HEK293 (cell line): ENCODE measurements at regions not wholly inside any gene's neighbourhood (a gene's known extent, or its start where the extent isn't known, plus 50 kb on each side); places are given as distances from the start of the nearest gene placed in this dataset.
"Not testable (repeated sequence)": the region's sequence is repeated elsewhere in the genome, so short reads cannot be mapped to it uniquely, and the experiment has no call there.

Source experiments
- CTCF ChIA-PET: fragments of 350-600 bp; formaldehyde crosslinking; extraction: SDS; loops from one replicate; lab custom pipeline; 2021; ENCODE audit warnings: antibody characterized with exemption; lab: Yijun Ruan, JAX
- POLR2A ChIA-PET: fragments of 300-600 bp; formaldehyde crosslinking; extraction: SDS; loops from one replicate; lab custom pipeline; 2020; ENCODE audit warnings: antibody characterized with exemption, inconsistent platforms; lab: Yijun Ruan, JAX
- H3K27ac ChIP-seq: fragments of 200-500 bp; sonication (Bioruptor generic); 2 replicates; pipeline ENCODE4 v1.5.1; 2014; ENCODE audit warnings: low read depth, low read length, control low read depth, inconsistent platforms; ENCODE audit errors: extremely low read depth
- H3K36me3 ChIP-seq, 2 experiments: fragments of 200-500 bp in 1 of 2; sonication (Bioruptor generic) in 1 of 2; 1 replicate in 1 of 2; 2 replicates in 1 of 2; pipeline ENCODE4 v1.5.1; 2014 to 2017; ENCODE audit warnings: inconsistent platforms in 2 of 2, low read length in 2 of 2; ENCODE audit not compliant: control insufficient read depth in 2 of 2, insufficient read depth in 1 of 2
- H3K4me1 ChIP-seq: fragments of 200-500 bp; sonication (Bioruptor generic); 2 replicates; pipeline ENCODE4 v1.5.1; 2014; ENCODE audit warnings: mild to moderate bottlenecking, low read length, inconsistent platforms; ENCODE audit not compliant: control insufficient read depth, insufficient read depth
- H3K4me3 ChIP-seq: 2 replicates; pipeline ENCODE4 v1.5.1; 2011; ENCODE audit warnings: low read depth, mild to moderate bottlenecking, control low read depth, low read length, moderate library complexity
- H3K9me3 ChIP-seq: fragments of 200-500 bp; sonication (Bioruptor generic); 2 replicates; pipeline ENCODE4 v1.5.1; 2014; ENCODE audit warnings: low read depth, low read length, inconsistent platforms; ENCODE audit not compliant: control insufficient read depth, insufficient read depth
- SP7 ChIP-seq: fragments of 450-650 bp; formaldehyde crosslinking; IDR thresholded peaks from 2 replicates; pipeline ENCODE4 v1.5.1; 2016; ENCODE audit warnings: missing biosample characterization, missing genetic modification characterization
- ZNF169 ChIP-seq: fragments of 450-650 bp; formaldehyde crosslinking; IDR thresholded peaks from 2 replicates; pipeline ENCODE4 v1.5.1; 2016; ENCODE audit warnings: missing biosample characterization, missing genetic modification characterization
- ZNF223 ChIP-seq: fragments of 450-650 bp; formaldehyde crosslinking; IDR thresholded peaks from 2 replicates; pipeline ENCODE4 v1.5.1; 2016; ENCODE audit warnings: missing biosample characterization, missing genetic modification characterization
- ZNF585B ChIP-seq: fragments of 450-650 bp; formaldehyde crosslinking; IDR thresholded peaks from 2 replicates; pipeline ENCODE4 v1.5.1; 2016; ENCODE audit warnings: missing biosample characterization, missing genetic modification characterization
- ZNF596 ChIP-seq: fragments of 450-650 bp; IDR thresholded peaks from 2 replicates; pipeline ENCODE4 v1.5.0; 2018; ENCODE audit warnings: missing biosample characterization, mild to moderate bottlenecking, missing genetic modification characterization, moderate library complexity
- TF ChIP-seq, protein P1 (sequence below): fragments of 450-650 bp; IDR thresholded peaks from 2 replicates; pipeline ENCODE4 v1.5.1; 2018; ENCODE audit warnings: missing biosample characterization, mild to moderate bottlenecking, missing genetic modification characterization
- TF ChIP-seq, protein P2 (sequence below): fragments of 450-650 bp; formaldehyde crosslinking; IDR thresholded peaks from 2 replicates; pipeline ENCODE4 v1.5.1; 2016; ENCODE audit warnings: missing biosample characterization, missing genetic modification characterization, borderline replicate concordance

DNA sequence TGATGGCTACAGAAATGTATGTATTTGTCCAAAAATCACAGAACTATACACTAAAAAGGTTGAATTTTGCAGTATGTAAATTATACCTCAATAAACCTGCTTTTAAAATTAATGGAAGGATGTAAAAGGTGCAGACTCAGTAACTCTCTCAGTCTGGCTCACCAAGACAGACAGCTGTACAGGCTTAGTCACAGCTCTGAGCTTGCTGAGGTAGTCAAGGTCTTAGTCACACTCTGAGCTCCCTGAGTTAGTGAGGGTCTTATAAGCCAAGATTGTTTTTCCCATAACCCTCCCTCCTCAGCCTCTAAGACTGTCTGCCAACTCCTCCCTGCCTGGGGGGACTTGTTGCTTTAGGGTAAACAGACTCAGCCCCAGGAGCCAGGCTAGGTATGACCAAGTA lies 59.3 kb upstream of the IZUMO1R start (continued):
- TF ChIP-seq, protein P1, sequence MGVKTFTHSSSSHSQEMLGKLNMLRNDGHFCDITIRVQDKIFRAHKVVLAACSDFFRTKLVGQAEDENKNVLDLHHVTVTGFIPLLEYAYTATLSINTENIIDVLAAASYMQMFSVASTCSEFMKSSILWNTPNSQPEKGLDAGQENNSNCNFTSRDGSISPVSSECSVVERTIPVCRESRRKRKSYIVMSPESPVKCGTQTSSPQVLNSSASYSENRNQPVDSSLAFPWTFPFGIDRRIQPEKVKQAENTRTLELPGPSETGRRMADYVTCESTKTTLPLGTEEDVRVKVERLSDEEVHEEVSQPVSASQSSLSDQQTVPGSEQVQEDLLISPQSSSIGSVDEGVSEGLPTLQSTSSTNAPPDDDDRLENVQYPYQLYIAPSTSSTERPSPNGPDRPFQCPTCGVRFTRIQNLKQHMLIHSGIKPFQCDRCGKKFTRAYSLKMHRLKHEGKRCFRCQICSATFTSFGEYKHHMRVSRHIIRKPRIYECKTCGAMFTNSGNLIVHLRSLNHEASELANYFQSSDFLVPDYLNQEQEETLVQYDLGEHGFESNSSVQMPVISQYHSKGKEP (tag by site-specific recombination), result no peak
- TF ChIP-seq, protein P2, sequence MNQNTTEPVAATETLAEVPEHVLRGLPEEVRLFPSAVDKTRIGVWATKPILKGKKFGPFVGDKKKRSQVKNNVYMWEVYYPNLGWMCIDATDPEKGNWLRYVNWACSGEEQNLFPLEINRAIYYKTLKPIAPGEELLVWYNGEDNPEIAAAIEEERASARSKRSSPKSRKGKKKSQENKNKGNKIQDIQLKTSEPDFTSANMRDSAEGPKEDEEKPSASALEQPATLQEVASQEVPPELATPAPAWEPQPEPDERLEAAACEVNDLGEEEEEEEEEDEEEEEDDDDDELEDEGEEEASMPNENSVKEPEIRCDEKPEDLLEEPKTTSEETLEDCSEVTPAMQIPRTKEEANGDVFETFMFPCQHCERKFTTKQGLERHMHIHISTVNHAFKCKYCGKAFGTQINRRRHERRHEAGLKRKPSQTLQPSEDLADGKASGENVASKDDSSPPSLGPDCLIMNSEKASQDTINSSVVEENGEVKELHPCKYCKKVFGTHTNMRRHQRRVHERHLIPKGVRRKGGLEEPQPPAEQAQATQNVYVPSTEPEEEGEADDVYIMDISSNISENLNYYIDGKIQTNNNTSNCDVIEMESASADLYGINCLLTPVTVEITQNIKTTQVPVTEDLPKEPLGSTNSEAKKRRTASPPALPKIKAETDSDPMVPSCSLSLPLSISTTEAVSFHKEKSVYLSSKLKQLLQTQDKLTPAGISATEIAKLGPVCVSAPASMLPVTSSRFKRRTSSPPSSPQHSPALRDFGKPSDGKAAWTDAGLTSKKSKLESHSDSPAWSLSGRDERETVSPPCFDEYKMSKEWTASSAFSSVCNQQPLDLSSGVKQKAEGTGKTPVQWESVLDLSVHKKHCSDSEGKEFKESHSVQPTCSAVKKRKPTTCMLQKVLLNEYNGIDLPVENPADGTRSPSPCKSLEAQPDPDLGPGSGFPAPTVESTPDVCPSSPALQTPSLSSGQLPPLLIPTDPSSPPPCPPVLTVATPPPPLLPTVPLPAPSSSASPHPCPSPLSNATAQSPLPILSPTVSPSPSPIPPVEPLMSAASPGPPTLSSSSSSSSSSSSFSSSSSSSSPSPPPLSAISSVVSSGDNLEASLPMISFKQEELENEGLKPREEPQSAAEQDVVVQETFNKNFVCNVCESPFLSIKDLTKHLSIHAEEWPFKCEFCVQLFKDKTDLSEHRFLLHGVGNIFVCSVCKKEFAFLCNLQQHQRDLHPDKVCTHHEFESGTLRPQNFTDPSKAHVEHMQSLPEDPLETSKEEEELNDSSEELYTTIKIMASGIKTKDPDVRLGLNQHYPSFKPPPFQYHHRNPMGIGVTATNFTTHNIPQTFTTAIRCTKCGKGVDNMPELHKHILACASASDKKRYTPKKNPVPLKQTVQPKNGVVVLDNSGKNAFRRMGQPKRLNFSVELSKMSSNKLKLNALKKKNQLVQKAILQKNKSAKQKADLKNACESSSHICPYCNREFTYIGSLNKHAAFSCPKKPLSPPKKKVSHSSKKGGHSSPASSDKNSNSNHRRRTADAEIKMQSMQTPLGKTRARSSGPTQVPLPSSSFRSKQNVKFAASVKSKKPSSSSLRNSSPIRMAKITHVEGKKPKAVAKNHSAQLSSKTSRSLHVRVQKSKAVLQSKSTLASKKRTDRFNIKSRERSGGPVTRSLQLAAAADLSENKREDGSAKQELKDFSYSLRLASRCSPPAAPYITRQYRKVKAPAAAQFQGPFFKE (tag by site-specific recombination), result no peak
- no peak for TF ChIP-seq ZNF169 (tag by site-specific recombination)
- TF ChIP-seq ZNF223 (tag by site-specific recombination), result no peak
- TF ChIP-seq SP7, result no peak
- TF ChIP-seq ZNF585B (tag by site-specific recombination), result no peak
- no peak for TF ChIP-seq ZNF596 (tag by site-specific recombination)

DNA sequence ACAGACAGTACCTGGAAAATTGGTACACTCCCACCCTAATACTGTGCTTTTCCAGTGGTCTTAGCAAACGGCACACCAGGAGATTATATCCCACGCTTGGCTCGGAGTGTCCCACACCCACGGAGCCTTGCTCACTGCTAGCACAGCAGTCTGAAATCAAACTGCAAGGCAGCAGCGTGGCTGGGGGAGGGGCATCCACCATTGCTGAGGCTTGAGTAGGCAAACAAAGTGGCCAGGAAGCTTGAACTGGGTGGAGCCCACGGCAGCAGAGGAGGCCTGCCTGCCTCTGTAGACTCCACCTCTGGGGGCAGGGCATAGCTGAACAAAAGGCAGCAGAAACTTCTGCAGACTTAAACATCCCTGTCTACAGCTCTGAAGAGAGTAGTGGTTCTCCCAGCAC lies 56.1 kb upstream of the IZUMO1R start:
- POLR2A ChIA-PET, H3K4me3 ChIP-seq, H3K9me3 ChIP-seq, H3K27ac ChIP-seq, CTCF ChIA-PET, H3K36me3 ChIP-seq, H3K4me1 ChIP-seq: not testable (repeated sequence)

DNA sequence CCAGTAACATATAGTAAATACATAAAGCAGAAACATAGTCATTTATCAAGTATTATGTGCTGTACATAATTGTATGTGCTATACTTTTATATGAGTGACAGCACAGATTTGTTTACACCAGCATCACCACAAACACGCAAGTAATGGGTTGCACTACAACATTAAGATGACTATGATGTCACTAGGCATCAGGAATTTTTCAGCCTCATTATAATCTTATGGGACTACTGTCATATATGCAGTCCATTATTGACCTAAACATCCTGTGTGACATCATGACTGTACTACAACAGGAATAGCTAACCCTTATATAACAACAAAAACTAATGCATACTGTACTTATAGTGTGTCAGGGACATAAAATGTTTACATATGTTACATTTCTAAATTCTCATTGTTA lies 50.2 kb upstream of the IZUMO1R start:
- Histone ChIP-seq H3K27ac (no peak overlapping the region), H3K4me3 (no peak overlapping the region), H3K9me3 (no peaks in the 10 kb centered on the region), H3K36me3 (no peaks in the 10 kb centered on the region), H3K4me1 (no peaks in the 10 kb centered on the region)
- TF ChIP-seq ZNF223 (tag by site-specific recombination), result no peak
- POLR2A ChIA-PET, result no interaction called here
- CTCF ChIA-PET, result no interaction called here
